ENCODE measurements at regions not wholly inside any gene's neighbourhood (a gene's known extent, or its start where the extent isn't known, plus 50 kb on each side); places are given as distances from the start of the nearest gene placed in this dataset.

- TF ChIP-seq CTCF (IDR thresholded peaks at IDR 0.05; ENCODE audit: borderline replicate concordance, extremely low read depth, low read length, poor library complexity, severe bottlenecking) = peak; percentile 67
- TF ChIP-seq EZH2 (IDR thresholded peaks at IDR 0.05; ENCODE audit: borderline replicate concordance, low read depth, low read length, severe bottlenecking) = no peak
Measured at GRCh38 chr13:70960841-70961443, 852.7 kb upstream of the KLHL1 start.

Measured in DND-41 (cell line).